Panc1 (cell line): ENCODE measurements at regions not wholly inside any gene's neighbourhood (a gene's known extent, or its start where the extent isn't known, plus 50 kb on each side); places are given as distances from the start of the nearest gene placed in this dataset.

ENCODE experiments used
- ATAC-seq: fragments of 200-7000 bp; cut with Tn5 transposase; 2 replicates; pipeline ENCODE4 v1.9.1; 2020; ENCODE audit warnings: mild to moderate bottlenecking, moderate library complexity
- BruUV-seq: library from RNA; stranded (reverse); fragments of 400-500 nt; replicated peaks from 2 replicates; lab custom pipeline; 2021; lab: Mats Ljungman, UMichigan
- CTCF ChIA-PET: fragments of 300-600 bp; sonication (Branson Sonifier 250); formaldehyde crosslinking; loops from one replicate; lab custom pipeline; 2022; ENCODE audit warnings: antibody characterized with exemption; lab: Charles Lee
- POLR2A ChIA-PET: fragments of 300-600 bp; sonication (Branson Sonifier 250); formaldehyde crosslinking; loops from one replicate; lab custom pipeline; 2022; ENCODE audit warnings: antibody characterized with exemption; lab: Charles Lee
- DNase-seq: peaks from one replicate; pipeline ENCODE4 v3.0.0-alpha.2; 2010; ENCODE audit warnings: low read depth, low spot score
- H3K27ac ChIP-seq: 2 replicates; pipeline ENCODE4 v1.5.1; 2011; ENCODE audit warnings: mild to moderate bottlenecking, low read length, inconsistent platforms
- H3K27me3 ChIP-seq: fragments of 200-500 bp; sonication (Bioruptor generic); 2 replicates; pipeline ENCODE4 v1.6.0; 2014; ENCODE audit warnings: low read length, inconsistent platforms; ENCODE audit not compliant: control insufficient read depth, insufficient read depth
- H3K36me3 ChIP-seq: fragments of 200-500 bp; sonication (Bioruptor generic); 2 replicates; pipeline ENCODE4 v1.5.1; 2014; ENCODE audit warnings: inconsistent platforms, mild to moderate bottlenecking, low read length, moderate library complexity; ENCODE audit not compliant: control insufficient read depth, insufficient read depth
- H3K4me1 ChIP-seq: 2 replicates; pipeline ENCODE4 v1.5.1; 2011; ENCODE audit warnings: inconsistent platforms, mild to moderate bottlenecking, low read length, moderate library complexity; ENCODE audit not compliant: control insufficient read depth, insufficient read depth
- H3K4me3 ChIP-seq, 2 experiments: 2 replicates each; pipeline ENCODE4 v1.5.1; 2011 to 2012; ENCODE audit warnings: low read depth in 2 of 2, low read length in 2 of 2, mild to moderate bottlenecking in 2 of 2, inconsistent platforms in 1 of 2, moderate library complexity in 1 of 2
- H3K9me3 ChIP-seq: fragments of 200-500 bp; sonication (Bioruptor generic); 2 replicates; pipeline ENCODE4 v1.5.1; 2014; ENCODE audit warnings: low read depth, mild to moderate bottlenecking, inconsistent platforms, low read length, moderate library complexity; ENCODE audit not compliant: control insufficient read depth, insufficient read depth
- POLR2AphosphoS5 ChIP-seq: IDR thresholded peaks from 2 replicates; pipeline ENCODE4 v1.6.1; 2012; ENCODE audit warnings: mild to moderate bottlenecking, low read depth, low read length, moderate library complexity
- SIN3A ChIP-seq: IDR thresholded peaks from 2 replicates; pipeline ENCODE4 v1.6.1; 2012; ENCODE audit warnings: low read depth, mild to moderate bottlenecking, low read length, moderate library complexity, borderline replicate concordance; ENCODE audit not compliant: insufficient read depth
- TCF7L2 ChIP-seq: IDR thresholded peaks from 2 replicates; pipeline ENCODE4 v1.6.1; 2011; ENCODE audit warnings: mild to moderate bottlenecking, low read depth, low read length, inconsistent platforms
- in situ Hi-C: cut with HindIII; loops from 2 replicates; pipeline ENCODE4 v1.10.0; 2016; ENCODE audit warnings: low sequenced_read_pairs, low pct_unique_long_range_greater_than_20kb
- intact Hi-C: fragments of 100-400 bp; cut with micrococcal nuclease; formaldehyde crosslinking; loops from one replicate; pipeline ENCODE4 v1.10.0; 2022; ENCODE audit not compliant: unreplicated experiment
- TF ChIP-seq, protein P1 (sequence below): fragments of 450-650 bp; IDR thresholded peaks from 2 replicates; pipeline ENCODE4 v1.5.1; 2017; ENCODE audit warnings: mild to moderate bottlenecking
- TF ChIP-seq, protein P2 (sequence below), 2 experiments: IDR thresholded peaks; 2 replicates each; pipeline ENCODE4 v1.6.1; 2011 to 2012; ENCODE audit warnings: low read depth in 2 of 2, control low read depth in 1 of 2, low read length in 1 of 2, mild to moderate bottlenecking in 1 of 2, moderate library complexity in 1 of 2; ENCODE audit not compliant: insufficient read depth in 1 of 2

DNA sequence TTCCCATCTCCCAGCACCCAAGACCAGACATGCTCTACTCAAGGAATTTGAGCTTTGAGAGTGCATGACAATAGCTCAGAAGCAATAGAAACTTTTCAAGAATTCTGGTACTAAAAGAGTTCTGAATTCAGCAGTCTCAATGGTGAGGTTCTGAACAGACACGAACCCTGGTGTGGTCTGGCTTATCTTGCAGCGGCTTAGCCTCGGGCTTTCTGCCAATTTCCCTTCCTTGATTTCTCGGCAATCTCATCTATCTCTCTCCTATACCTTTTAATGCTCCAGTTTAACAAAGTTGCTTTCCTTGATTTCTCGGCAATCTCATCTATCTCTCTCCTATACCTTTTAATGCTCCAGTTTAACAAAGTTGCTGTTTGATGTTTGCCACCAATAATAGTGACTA lies 174.6 kb downstream of the SPRY2 start:
- Histone ChIP-seq H3K4me1 (no peaks in the 10 kb centered on the region), H3K4me3 (no peak overlapping the region), H3K36me3 (no peaks in the 10 kb centered on the region), H3K9me3 (no peaks in the 10 kb centered on the region), H3K27ac (no peak overlapping the region), H3K27me3 (no peaks in the 10 kb centered on the region)
- POLR2A ChIA-PET: no interaction called here
- intact Hi-C loops: no loop called here
- ATAC-seq (no peak), DNase-seq (no peak)
- no TSS peak for BruUV-seq
- in situ Hi-C loops: no loop called here
- CTCF ChIA-PET: no interaction called here
- TF ChIP-seq POLR2AphosphoS5 (no peak), SIN3A (no peak), TCF7L2 (no peak)
- TF ChIP-seq, protein P1, sequence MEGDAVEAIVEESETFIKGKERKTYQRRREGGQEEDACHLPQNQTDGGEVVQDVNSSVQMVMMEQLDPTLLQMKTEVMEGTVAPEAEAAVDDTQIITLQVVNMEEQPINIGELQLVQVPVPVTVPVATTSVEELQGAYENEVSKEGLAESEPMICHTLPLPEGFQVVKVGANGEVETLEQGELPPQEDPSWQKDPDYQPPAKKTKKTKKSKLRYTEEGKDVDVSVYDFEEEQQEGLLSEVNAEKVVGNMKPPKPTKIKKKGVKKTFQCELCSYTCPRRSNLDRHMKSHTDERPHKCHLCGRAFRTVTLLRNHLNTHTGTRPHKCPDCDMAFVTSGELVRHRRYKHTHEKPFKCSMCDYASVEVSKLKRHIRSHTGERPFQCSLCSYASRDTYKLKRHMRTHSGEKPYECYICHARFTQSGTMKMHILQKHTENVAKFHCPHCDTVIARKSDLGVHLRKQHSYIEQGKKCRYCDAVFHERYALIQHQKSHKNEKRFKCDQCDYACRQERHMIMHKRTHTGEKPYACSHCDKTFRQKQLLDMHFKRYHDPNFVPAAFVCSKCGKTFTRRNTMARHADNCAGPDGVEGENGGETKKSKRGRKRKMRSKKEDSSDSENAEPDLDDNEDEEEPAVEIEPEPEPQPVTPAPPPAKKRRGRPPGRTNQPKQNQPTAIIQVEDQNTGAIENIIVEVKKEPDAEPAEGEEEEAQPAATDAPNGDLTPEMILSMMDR: no peak

DNA sequence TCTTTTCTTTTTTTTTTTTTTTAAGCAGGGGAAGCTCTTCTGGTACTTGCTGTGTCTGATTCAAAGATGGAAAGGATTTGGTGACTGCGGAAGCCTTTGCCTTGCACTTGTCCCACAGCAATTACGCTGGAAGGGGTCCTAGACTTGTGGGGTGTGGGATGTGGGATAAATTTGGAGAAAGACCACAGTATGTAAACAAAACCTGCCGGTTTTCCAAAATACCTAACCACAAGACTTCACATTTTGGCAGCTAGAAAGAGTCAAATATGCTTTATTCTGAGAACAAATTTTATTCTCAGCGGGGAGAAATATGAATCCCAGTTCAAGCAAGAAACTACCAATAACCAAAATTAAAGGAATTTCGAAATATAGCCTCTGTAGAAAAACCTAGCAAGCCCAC lies 176.5 kb downstream of the SPRY2 start:
- no peaks in the 10 kb centered on the region for H3K4me1 ChIP-seq
- H3K4me3 ChIP-seq: no peak overlapping the region

More for the DNA sequence above, 176.5 kb downstream of the SPRY2 start:
- POLR2A ChIA-PET: no interaction called here
- TF ChIP-seq SIN3A (no peak), POLR2AphosphoS5 (no peak), TCF7L2 (no peak)
- TF ChIP-seq, protein P2, sequence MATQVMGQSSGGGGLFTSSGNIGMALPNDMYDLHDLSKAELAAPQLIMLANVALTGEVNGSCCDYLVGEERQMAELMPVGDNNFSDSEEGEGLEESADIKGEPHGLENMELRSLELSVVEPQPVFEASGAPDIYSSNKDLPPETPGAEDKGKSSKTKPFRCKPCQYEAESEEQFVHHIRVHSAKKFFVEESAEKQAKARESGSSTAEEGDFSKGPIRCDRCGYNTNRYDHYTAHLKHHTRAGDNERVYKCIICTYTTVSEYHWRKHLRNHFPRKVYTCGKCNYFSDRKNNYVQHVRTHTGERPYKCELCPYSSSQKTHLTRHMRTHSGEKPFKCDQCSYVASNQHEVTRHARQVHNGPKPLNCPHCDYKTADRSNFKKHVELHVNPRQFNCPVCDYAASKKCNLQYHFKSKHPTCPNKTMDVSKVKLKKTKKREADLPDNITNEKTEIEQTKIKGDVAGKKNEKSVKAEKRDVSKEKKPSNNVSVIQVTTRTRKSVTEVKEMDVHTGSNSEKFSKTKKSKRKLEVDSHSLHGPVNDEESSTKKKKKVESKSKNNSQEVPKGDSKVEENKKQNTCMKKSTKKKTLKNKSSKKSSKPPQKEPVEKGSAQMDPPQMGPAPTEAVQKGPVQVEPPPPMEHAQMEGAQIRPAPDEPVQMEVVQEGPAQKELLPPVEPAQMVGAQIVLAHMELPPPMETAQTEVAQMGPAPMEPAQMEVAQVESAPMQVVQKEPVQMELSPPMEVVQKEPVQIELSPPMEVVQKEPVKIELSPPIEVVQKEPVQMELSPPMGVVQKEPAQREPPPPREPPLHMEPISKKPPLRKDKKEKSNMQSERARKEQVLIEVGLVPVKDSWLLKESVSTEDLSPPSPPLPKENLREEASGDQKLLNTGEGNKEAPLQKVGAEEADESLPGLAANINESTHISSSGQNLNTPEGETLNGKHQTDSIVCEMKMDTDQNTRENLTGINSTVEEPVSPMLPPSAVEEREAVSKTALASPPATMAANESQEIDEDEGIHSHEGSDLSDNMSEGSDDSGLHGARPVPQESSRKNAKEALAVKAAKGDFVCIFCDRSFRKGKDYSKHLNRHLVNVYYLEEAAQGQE (IDR thresholded peaks at IDR 0.05; ENCODE audit: insufficient read depth in 1 of 2, low read depth in 2 of 2, low read length in 1 of 2): no peak
- TF ChIP-seq, protein P1: no peak
- no peaks in the 10 kb centered on the region for H3K9me3 ChIP-seq
- H3K27ac ChIP-seq: no peak overlapping the region
- DNase-seq: no peak
- CTCF ChIA-PET: no interaction called here
- ATAC-seq: no peak
- no TSS peak for BruUV-seq
- H3K27me3 ChIP-seq: no peaks in the 10 kb centered on the region
- H3K36me3 ChIP-seq: no peaks in the 10 kb centered on the region
- in situ Hi-C loops (no loop called here), intact Hi-C loops (no loop called here)
